ENCODE measurements at regions not wholly inside any gene's neighbourhood (a gene's known extent, or its start where the extent isn't known, plus 50 kb on each side); places are given as distances from the start of the nearest gene placed in this dataset.

- ChIA-PET CTCF (no interaction called here), POLR2A (ENCODE audit: low non-redundant PET) (no interaction called here)
Observed at GRCh38 chr19:29399804-29400203, 126.0 kb upstream of the VSTM2B start.

DNA sequence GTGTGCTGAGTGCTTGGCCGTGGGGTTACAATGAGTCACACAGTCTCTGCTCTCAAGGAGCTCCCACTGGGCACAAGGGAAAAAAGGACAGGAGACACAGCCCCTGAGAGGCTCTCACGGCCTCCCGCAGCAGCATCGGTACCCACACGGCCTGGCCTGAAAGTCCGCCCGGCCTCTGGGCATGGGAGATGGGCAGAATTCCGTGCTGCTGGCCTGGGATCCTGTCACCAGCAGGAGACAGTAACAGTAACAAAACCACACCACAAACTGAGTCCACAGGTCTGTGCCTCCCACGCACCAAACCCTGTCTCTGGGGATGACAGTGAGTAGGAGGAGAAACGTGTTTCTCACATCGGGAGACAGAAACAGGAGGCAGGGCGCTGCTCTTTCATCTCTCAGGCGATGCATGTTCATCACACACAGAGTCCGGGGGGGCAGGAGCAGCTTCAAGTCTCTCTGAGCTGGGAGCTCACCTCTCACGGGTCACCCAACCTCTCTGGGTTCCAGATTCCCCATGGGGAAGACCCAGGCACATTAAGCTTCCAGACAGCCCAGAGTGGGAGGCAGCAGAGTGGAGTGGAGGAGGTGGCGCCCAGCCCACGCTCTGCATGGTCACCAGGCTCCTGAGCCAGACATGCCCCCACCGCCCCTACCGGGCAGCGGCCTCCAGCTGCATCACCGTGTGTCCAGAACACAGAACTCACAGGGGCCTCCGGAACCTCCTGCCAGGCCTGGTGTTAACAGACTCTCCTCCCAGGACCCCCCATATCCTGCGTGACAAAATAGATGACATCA, 124.7 kb upstream of the VSTM2B start:
- ChIA-PET CTCF (no interaction called here), POLR2A (ENCODE audit: low non-redundant PET) (no interaction called here)
- no peak for DNase-seq (ENCODE audit: low spot score)
- no peak for TF ChIP-seq CTCF (conservative IDR thresholded peaks at IDR 0.05; ENCODE audit: low read depth)
- H3K27ac ChIP-seq: no peak overlapping the region

More at GRCh38 chr19:29399804-29400203, 126.0 kb upstream of the VSTM2B start:
- no peak for TF ChIP-seq CTCF (conservative IDR thresholded peaks at IDR 0.05; ENCODE audit: low read depth)
- H3K27ac ChIP-seq: no peak overlapping the region
- DNase-seq (ENCODE audit: low spot score): no peak

DNA sequence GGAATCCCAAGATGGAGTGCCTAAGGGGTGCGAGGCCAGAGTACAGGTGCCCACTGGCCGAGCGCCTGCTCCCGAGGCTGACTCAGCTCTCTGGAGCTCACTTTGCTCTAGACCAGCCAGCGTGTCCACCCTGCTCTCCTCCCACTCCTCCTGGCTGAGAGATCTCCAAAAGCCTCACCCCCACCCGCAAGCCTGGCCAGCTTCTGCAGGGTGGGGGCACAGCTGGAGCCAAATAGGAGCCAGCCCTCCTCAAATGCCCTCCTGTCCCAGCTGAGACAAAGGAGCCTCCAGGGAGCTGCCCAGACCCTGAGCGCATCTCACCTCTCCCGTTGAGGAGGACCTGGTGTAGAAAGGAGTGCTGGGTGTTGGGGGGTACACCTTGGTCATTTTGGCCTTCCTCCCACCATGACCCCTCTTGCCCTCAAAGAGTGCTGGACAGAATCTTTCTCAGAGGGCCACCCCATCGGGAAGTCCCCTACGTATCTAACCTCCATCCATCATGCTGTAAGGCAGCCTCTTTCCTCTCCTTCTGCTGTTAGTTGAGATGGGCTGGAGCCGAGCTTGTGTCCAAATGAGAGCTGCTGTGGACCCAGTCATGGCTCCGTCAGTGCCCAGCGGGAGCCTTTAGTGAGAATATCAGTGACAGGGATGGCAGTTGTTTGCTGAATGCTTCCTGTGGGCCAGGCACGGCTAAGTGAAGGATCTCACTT, 123.9 kb upstream of the VSTM2B start:
- no peak for DNase-seq (ENCODE audit: low spot score)
- no peak overlapping the region for H3K27ac ChIP-seq
- ChIA-PET POLR2A (ENCODE audit: low non-redundant PET) (no interaction called here), CTCF (no interaction called here)
- TF ChIP-seq CTCF (conservative IDR thresholded peaks at IDR 0.05; ENCODE audit: low read depth): no peak

GRCh38 chr19:29402563-29402962, 123.2 kb upstream of the VSTM2B start:
- ChIA-PET CTCF (no interaction called here), POLR2A (ENCODE audit: low non-redundant PET) (no interaction called here)
- no peak overlapping the region for H3K27ac ChIP-seq
- TF ChIP-seq CTCF (conservative IDR thresholded peaks at IDR 0.05; ENCODE audit: low read depth): no peak
- no peak for DNase-seq (ENCODE audit: low spot score)

- CTCF ChIA-PET: no interaction called here
- TF ChIP-seq CTCF (conservative IDR thresholded peaks at IDR 0.05; ENCODE audit: low read depth): no peak
- H3K27ac ChIP-seq: no peak overlapping the region
- POLR2A ChIA-PET (ENCODE audit: low non-redundant PET): no interaction called here
- no peak for DNase-seq (ENCODE audit: low spot score)
Observed at GRCh38 chr19:29404015-29404414, 121.8 kb upstream of the VSTM2B start.

- CTCF ChIA-PET: interaction anchor here (0.6 kb wide), 1 partner anchor 33 kb away, joined by 4 read pairs; no protein-coding TSS in a partner anchor
- no peak for TF ChIP-seq CTCF (conservative IDR thresholded peaks at IDR 0.05; ENCODE audit: low read depth)
- POLR2A ChIA-PET (ENCODE audit: low non-redundant PET): interaction anchor here (0.5 kb wide), 1 partner anchor 15 kb away, joined by 3 read pairs; no protein-coding TSS in a partner anchor
- H3K27ac ChIP-seq: no peak overlapping the region
- peak; percentile 11 for DNase-seq (ENCODE audit: low spot score)
Observed at GRCh38 chr19:29404951-29405727, 120.7 kb upstream of the VSTM2B start.
